HG03280 (cell line): ENCODE measurements at regions not wholly inside any gene's neighbourhood (a gene's known extent, or its start where the extent isn't known, plus 50 kb on each side); places are given as distances from the start of the nearest gene placed in this dataset.

Experiments used
- ATAC-seq: cut with Tn5 transposase; IDR thresholded peaks from one replicate; pipeline ENCODE4 v1.9.1; 2021; ENCODE audit warnings: mild to moderate bottlenecking, moderate library complexity; ENCODE audit not compliant: unreplicated experiment

- ATAC-seq, result no peak
These were observed 387.0 kb upstream of the KHDRBS2 start for GRCh38 chr6:62672989-62673388.

DNA sequence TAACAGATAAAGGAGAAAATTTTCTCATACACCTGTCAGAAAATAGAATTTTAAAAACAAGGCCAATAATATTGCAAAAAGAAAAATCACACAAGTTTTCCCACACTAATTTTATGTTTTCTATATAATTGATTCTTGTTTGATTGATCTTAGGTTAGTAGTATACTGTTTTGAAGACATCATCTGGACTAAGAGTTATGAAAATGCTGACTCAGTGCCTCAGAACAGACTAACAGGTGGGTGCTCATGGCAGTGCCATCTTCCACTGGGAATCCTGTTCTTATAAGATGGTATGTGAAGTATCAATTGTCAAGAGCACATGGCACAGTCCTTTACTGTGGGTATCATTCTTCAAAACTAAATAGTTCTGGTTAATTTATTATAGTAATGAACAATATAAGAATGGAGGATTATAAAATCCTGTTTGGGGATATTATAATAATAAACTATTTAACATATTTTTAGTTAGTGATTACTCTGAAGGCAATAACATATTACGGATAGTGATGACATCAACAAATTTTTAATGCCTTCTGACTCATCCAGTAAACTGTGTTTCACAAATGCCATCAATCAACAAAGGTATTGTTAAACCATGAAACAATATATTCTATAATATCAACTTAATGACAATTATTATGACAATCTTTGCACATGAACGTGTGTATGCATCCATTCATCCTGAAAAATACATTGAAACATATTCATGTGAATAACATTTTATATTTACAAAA is 384.6 kb upstream of the KHDRBS2 start:
- ATAC-seq, result no peak

DNA sequence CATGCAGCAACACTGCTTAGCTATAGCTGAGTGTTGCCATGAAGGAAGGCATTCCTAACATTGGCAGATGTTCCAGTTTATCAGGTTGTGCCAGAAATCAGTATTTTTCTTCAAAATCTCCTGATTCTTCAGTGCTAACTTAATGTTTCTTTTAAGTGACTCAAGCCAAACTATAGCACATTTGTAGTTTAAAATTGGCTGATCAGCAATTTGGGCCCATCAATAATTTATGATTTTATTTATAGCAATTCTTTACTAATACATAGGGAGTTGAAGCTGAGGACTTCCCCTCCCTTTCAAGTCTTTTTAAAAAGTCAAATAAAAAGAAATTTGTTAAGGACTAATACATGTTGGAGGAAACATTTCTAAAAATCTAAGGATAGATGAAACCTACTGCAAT is 383.8 kb upstream of the KHDRBS2 start:
- no peak for ATAC-seq

DNA sequence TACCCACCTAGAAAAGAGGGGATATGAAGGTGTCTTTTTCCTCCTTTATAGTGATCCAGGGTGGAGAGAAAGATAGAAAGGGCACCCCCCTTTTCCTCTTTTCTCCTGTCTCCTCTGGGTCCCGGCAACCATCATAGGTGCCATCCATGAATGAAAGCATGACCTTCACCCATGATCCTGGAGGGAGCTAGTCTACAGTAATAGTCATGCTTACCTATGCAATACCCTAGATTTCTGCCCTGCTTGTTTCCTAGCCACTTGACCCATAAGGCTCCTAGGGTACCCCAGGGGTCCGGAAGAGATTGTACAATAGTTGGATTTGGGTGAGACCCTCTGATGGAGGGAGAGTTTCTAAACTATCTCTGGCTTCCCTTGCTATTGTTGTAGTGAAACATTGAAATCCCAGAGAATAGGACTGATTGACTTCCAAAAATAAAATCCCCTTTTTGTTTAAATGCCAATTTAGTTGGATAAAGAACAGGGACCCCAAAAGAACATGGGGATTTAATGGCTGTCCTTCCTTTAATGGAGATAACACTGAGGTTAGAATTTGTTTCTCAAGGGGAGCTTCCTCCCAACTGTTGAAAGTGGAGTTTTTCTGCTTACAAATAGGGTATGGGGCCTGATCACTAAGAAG is 366.8 kb upstream of the KHDRBS2 start:
- no peak for ATAC-seq

DNA sequence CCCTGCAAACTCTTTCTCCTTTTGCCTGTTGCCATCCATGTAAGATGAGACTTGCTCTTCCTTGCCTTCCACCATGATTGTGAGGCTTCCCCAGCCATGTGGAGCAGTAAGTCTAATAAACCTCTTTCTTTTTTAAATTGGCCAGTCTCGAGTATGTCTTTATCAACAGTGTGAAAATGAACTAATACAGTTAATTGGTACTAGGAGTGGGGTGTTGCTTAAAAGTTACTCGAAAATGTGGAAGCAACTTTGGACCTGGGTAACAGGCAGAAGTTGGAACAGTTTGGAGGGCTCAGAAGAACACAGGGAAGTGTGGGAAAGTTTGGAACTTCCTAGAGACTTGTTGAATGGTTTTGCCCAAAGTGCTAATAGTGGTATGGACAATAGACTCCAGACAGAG is 359.2 kb upstream of the KHDRBS2 start:
- ATAC-seq, result no peak

GRCh38 chr6:62640749-62641148 is 354.7 kb upstream of the KHDRBS2 start:
- ATAC-seq, result no peak

DNA sequence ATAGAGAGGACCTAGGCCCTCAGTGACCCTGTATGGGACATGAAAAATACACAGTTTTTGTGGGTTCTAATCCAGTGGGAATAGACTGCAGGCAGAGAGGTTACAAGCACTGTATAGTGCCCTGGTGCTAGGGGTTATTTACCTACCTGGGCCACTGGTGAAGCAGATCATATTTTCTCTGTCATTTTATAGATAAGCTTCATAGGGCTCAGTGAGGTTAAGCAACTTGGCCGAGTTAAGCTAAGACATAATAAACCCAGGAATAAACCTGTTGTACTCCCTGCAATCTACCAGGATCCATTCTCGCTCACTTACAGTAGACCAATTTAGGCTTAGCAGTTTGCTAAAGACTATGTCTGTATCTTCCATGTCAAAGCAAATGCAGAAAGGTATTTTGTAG is 340.6 kb upstream of the KHDRBS2 start:
- no peak for ATAC-seq

DNA sequence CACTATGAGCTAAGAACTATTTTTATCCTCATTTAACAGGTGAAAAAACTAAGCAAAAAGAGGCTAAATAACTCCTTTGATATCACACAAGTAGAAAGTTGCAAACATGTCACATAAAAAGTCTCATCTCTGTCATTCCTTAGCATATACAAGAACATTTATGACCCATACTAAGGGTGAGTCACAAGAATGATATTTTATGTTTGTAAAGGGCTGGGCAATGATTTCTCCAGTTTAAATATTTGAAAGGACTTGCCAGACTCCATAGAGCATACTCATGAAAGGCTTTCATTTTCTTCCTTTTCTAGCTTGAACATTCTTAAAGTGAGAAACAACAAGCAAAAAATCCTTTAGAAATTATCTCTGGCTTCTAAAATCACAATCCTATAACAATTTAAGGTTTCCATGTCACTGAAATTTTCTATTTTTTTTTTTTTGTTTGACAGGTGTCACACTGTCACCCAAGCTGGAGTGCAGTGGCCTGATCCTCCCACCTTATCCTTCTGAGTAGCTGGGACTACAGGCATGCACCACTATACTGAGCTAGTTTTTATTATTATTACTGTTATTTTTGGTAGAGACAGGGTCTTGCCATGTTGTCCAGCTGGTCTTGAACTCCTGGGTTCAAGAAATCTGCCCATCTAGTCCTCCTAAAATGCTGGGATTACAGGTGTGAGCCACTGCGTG is 338.0 kb upstream of the KHDRBS2 start:
- no peak for ATAC-seq

DNA sequence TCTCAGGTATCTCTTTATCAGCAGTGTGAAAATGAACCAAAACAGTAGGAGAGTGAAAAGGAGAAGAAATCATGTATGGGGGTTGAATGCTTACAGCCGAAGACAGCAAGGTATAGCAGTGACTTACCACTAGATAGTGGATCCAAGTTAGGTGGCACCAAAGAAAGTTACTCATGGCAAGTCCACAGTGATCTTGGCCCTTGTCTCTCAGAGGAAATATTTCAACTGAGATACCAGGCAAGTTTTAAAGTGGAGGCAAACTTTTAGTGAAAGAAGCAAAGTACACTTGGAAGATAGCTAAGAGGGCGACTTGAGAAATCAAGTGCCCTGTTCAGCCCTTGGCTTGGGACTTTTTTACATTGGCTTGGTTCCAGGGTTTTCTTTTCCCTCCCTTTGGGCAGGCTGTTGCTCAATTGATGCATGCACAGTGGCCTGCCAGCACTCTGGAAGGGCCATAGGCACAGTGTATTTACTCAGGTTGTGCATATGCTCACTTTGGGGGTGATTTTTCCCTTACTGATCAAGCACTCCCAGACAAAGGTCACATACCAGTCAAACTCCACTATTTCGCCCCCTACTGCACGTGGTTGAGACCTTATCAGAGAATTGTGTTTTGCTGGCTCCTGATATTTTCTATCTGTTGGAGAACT is 329.5 kb upstream of the KHDRBS2 start:
- no peak for ATAC-seq

DNA sequence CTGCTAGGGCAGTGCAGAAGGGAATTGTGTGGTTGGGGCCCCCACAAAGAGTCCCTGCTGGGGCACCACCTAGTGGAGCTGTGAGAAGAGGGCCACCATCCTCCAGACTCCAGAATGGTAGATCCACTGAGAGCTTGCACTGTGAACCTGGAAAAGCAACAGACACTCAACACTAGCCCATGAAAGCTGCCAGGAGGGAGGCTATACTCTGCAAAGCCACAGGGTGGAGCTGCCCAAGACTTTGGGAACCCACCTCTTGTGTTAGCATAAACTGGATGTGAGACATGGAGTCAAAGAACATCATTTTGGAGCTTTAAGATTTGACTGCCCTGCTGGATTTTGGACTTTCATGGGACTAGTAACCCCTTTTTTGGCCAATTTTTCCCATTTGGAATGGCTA is 328.4 kb upstream of the KHDRBS2 start:
- no peak for ATAC-seq

DNA sequence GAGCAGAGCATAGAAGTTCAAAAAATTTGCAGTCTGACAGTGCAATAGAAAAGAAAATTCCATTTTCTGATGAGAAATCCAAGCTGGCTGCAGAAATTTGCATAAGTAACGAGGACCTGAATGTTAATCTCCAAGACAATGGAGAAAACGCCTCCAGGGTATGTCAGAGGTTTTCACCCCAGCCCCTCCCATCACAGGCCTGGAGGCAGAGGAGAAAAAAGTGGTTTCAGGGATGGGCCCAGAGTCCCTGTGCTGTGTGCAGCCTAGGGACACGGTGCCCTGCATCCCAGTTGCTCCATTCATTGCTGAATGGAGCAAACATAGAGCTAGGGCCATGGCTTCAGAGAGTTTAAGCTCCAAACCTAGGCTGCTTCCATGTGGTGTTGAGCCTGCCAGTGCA is 327.9 kb upstream of the KHDRBS2 start:
- ATAC-seq, result no peak

GRCh38 chr6:62612471-62612870 is 326.4 kb upstream of the KHDRBS2 start:
- ATAC-seq, result no peak

DNA sequence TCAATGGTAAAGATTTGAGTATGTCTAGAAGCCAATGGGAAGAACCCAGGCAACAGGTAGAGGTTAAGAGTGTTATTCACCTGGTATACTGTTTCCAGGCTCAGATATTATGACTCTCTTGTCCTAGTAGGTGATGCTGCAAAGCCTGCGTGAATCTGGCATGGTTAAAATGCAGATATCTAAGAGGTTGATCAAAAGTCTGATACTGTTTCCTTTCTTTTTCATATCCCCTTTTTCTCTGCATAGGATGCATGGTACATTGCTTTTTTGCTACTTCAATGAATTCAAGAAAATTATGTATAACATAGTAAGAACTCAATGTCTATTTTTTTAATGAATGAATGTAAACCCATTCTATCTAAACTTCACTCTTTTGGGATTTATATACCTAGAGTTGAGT is 284.3 kb upstream of the KHDRBS2 start:
- ATAC-seq, result no peak

GRCh38 chr6:62541502-62541901 is 255.5 kb upstream of the KHDRBS2 start:
- ATAC-seq, result no peak

DNA sequence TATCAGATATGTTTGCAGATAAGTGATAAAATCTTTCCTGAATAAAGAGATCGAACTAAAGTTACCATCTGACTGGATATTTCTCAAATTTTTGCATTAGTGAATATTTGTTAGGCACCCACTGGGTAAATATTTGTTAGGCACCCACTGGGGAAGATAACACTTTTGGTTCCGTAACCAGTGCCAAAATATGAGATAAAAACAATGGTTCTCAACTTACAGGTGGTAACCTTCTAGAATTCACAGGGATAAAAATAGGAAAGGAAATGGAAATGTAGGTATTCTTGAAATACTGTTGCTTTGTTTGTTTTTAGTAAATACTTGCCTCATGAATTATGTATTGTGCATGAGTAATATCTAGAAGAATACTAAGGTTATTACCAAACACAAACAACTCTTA is 245.0 kb upstream of the KHDRBS2 start:
- ATAC-seq, result no peak

DNA sequence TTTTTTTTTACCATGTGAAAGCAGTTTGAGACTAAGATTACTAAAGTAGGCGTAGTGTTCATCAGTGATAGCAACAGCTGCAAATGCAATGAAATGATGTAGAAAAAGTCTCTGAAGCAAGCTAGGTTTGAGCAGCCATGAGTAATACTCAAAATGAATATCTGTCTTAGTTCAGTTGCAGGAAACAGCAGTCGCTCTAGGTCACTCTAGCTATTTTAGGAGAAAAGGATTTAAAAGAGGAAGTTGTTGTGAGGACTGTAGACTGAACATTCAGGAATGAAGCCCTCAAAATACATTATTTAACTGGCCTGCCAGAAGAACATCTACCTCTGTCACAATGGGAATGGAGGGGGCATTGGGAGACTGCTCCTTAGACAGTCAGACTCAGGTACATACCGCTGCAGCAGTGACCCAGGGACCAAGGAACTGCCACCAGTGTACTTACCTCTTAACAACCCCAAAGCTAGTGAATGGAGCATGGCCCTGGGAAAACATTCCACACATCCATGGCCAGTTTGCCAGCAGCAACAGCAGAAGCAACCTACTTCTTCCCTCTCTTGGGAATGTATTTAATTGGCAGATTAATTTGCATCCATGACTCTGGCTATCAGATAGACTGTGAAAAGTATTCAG is 243.0 kb upstream of the KHDRBS2 start:
- no peak for ATAC-seq

DNA sequence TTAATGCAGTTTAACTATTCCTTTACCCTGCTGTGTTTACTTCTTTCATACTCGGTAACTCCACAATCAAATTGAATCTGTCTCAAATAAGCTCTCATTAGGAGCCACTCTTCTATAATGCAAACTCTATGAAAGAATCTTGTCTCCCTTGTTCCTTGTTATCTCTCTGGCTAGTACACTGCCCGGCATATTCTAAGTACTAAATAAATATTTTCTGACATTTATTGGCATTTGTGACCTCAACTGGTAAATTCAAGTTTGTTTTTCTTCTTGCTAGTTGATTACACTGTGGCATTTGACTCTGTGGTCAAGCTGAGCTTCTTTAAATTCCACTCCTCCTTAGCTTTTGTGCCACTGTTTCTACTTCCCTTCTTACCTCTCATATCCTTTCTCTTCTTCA is 237.6 kb upstream of the KHDRBS2 start:
- no peak for ATAC-seq

DNA sequence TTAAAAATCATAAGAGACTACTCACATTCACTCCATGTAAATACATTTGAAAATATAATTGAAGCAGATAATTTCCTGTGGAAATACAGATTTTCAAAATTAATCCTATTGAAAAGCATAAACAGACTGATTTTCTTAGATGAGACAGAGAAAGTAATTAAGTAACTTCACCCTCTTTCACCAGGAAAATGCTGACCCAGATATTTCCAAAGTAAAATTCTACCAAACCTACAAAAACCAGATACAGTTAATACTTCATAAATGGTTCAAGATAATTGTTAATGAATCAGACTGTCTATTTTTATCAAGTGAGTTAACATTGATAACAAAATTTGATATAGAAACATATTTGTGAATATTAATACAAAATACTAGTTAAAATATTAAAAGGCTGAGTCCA is 233.5 kb upstream of the KHDRBS2 start:
- ATAC-seq, result no peak

GRCh38 chr6:62516291-62517141 is 230.5 kb upstream of the KHDRBS2 start:
- no peak for ATAC-seq

DNA sequence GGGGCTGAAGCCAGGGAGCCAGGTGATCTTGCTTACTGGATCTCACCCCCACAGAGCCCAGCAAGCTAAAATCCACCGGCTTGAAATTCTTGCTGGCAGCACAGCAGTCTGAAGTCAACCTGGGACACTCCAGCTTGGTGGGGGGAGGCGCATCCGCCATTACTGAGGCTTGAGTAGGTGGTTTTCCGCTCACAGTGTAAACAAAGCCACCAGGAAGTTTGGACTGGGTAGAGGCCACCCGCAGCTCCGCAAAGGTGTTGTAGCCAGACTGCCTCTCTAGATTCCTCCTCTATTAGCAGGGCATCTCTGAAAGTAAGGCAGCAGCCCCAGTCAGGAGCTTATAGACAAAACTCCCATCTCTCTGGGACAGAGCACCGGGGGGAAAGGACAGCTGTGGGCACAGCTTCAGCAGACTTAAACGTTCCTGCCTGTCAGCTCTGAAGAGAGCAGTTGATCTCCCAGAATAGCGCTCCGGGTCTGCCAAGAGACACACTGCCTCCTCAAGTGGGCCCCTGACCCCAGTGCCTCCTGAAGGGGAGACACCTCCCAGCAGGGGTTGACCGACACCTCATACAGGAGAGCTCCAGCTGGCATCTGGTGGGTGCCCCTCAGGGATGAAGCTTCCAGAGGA is 206.3 kb upstream of the KHDRBS2 start:
- no peak for ATAC-seq
